GM18511 (cell line): ENCODE measurements at regions not wholly inside any gene's neighbourhood (a gene's known extent, or its start where the extent isn't known, plus 50 kb on each side); places are given as distances from the start of the nearest gene placed in this dataset.
A peak's percentile ranks its signal among the peaks of the same experiment; 100 is the strongest.
"Not testable (repeated sequence)": the region's sequence is repeated elsewhere in the genome, so short reads cannot be mapped to it uniquely, and the experiment has no call there.

Source experiments
- ATAC-seq: cut with Tn5 transposase; IDR thresholded peaks from one replicate; pipeline ENCODE4 v1.9.1; 2021; ENCODE audit warnings: mild to moderate bottlenecking, moderate library complexity; ENCODE audit not compliant: unreplicated experiment

GRCh38 chr2:18266699-18267098 is 293.8 kb downstream of the RDH14 start:
- ATAC-seq: not testable (repeated sequence)

GRCh38 chr2:18265614-18266586 is 294.6 kb downstream of the RDH14 start:
- peak; percentile 56 for ATAC-seq

- ATAC-seq: no peak
Observed at GRCh38 chr2:18262601-18263000, 297.9 kb downstream of the RDH14 start.

GRCh38 chr2:18253686-18254197 is 306.7 kb downstream of the RDH14 start:
- ATAC-seq: no peak

- no peak for ATAC-seq
Observed at GRCh38 chr2:18251486-18251885, 309.0 kb downstream of the RDH14 start.

GRCh38 chr2:18247282-18248110 is 313.0 kb downstream of the RDH14 start:
- ATAC-seq: no peak

- ATAC-seq: no peak
Observed at GRCh38 chr2:18245375-18245774, 315.1 kb downstream of the RDH14 start.

- no peak for ATAC-seq
Observed at GRCh38 chr2:18244845-18245244, 315.6 kb downstream of the RDH14 start.

- no peak for ATAC-seq
Observed at GRCh38 chr2:18243816-18244215, 316.6 kb downstream of the RDH14 start.

- no peak for ATAC-seq
Observed at GRCh38 chr2:18242716-18243115, 317.7 kb downstream of the RDH14 start.

- no peak for ATAC-seq
Observed at GRCh38 chr2:18238209-18238608, 322.2 kb downstream of the RDH14 start.

- no peak for ATAC-seq
Observed at GRCh38 chr2:18237298-18237697, 323.2 kb downstream of the RDH14 start.

- ATAC-seq: no peak
Observed at GRCh38 chr2:18232731-18233438, 327.6 kb downstream of the RDH14 start.

GRCh38 chr2:18230668-18231067 is 329.8 kb downstream of the RDH14 start:
- no peak for ATAC-seq

- no peak for ATAC-seq
Observed at GRCh38 chr2:18219676-18220075, 340.8 kb downstream of the RDH14 start.

- ATAC-seq: no peak
Observed at GRCh38 chr2:18218160-18218933, 339.9 kb downstream of the KCNS3 start.

GRCh38 chr2:18214936-18215335 is 336.5 kb downstream of the KCNS3 start:
- no peak for ATAC-seq

GRCh38 chr2:18213986-18214385 is 335.5 kb downstream of the KCNS3 start:
- no peak for ATAC-seq

- no peak for ATAC-seq
Observed at GRCh38 chr2:18209934-18210639, 331.6 kb downstream of the KCNS3 start.
